HEK293 (cell line): ENCODE measurements at regions not wholly inside any gene's neighbourhood (a gene's known extent, or its start where the extent isn't known, plus 50 kb on each side); places are given as distances from the start of the nearest gene placed in this dataset.

Experiments
- ZNF423 ChIP-seq: fragments of 450-650 bp; formaldehyde crosslinking; IDR thresholded peaks from 2 replicates; pipeline ENCODE4 v1.5.1; 2016; ENCODE audit warnings: missing biosample characterization, missing genetic modification characterization
- ZNF707 ChIP-seq: fragments of 450-650 bp; formaldehyde crosslinking; IDR thresholded peaks from 2 replicates; pipeline ENCODE4 v1.5.1; 2016; ENCODE audit warnings: missing biosample characterization, missing genetic modification characterization
- TF ChIP-seq, protein P1 (sequence below): fragments of 450-650 bp; formaldehyde crosslinking; IDR thresholded peaks from 2 replicates; pipeline ENCODE4 v1.5.1; 2016; ENCODE audit warnings: missing biosample characterization, missing genetic modification characterization
- TF ChIP-seq, protein P2 (sequence below): fragments of 450-650 bp; formaldehyde crosslinking; IDR thresholded peaks from 2 replicates; pipeline ENCODE4 v1.5.1; 2016; ENCODE audit warnings: missing biosample characterization, missing genetic modification characterization
- TF ChIP-seq, protein P3 (sequence below): fragments of 450-650 bp; formaldehyde crosslinking; IDR thresholded peaks from 2 replicates; pipeline ENCODE4 v1.5.1; 2016; ENCODE audit warnings: missing biosample characterization, missing genetic modification characterization
- TF ChIP-seq, protein P4 (sequence below): fragments of 450-650 bp; IDR thresholded peaks from 2 replicates; pipeline ENCODE4 v1.5.1; 2018; ENCODE audit warnings: missing biosample characterization, mild to moderate bottlenecking, missing genetic modification characterization
- TF ChIP-seq, protein P5 (sequence below): fragments of 450-650 bp; formaldehyde crosslinking; IDR thresholded peaks from 2 replicates; pipeline ENCODE4 v1.5.1; 2016; ENCODE audit warnings: missing biosample characterization, missing genetic modification characterization
- TF ChIP-seq, protein P6 (sequence below): fragments of 450-650 bp; IDR thresholded peaks from 2 replicates; pipeline ENCODE4 v1.5.1; 2018; ENCODE audit warnings: missing biosample characterization, missing genetic modification characterization

DNA sequence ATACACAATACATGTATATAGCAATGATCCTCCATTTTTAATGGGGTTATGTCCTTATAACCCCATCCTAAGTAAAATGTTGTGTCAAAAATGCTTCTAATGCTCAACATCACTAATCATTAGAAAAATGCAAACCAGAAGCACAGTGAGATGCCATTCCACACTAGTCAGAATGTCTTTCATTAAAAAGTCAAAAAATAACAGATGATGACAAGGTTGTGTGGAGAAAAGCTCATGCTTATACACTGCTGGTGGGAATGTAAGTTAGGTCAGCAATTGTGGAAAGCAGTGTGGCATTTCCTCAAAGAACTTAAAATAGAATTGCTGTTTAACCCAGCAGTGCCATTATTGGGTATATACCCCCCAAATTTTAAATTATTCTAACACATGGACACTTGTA, 654.9 kb upstream of the CNTNAP5 start:
- TF ChIP-seq, protein P1, sequence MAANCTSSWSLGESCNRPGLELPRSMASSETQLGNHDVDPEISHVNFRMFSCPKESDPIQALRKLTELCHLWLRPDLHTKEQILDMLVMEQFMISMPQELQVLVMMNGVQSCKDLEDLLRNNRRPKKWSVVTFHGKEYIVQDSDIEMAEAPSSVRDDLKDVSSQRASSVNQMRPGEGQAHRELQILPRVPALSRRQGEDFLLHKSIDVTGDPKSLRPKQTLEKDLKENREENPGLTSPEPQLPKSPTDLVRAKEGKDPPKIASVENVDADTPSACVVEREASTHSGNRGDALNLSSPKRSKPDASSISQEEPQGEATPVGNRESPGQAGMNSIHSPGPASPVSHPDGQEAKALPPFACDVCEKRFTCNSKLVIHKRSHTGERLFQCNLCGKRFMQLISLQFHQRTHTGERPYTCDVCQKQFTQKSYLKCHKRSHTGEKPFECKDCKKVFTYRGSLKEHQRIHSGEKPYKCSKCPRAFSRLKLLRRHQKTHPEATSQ: no peak
- TF ChIP-seq, protein P2, sequence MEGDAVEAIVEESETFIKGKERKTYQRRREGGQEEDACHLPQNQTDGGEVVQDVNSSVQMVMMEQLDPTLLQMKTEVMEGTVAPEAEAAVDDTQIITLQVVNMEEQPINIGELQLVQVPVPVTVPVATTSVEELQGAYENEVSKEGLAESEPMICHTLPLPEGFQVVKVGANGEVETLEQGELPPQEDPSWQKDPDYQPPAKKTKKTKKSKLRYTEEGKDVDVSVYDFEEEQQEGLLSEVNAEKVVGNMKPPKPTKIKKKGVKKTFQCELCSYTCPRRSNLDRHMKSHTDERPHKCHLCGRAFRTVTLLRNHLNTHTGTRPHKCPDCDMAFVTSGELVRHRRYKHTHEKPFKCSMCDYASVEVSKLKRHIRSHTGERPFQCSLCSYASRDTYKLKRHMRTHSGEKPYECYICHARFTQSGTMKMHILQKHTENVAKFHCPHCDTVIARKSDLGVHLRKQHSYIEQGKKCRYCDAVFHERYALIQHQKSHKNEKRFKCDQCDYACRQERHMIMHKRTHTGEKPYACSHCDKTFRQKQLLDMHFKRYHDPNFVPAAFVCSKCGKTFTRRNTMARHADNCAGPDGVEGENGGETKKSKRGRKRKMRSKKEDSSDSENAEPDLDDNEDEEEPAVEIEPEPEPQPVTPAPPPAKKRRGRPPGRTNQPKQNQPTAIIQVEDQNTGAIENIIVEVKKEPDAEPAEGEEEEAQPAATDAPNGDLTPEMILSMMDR (tag by site-specific recombination): no peak
- TF ChIP-seq ZNF707 (tag by site-specific recombination) (no peak), ZNF423 (tag by site-specific recombination) (no peak)
- TF ChIP-seq, protein P3, sequence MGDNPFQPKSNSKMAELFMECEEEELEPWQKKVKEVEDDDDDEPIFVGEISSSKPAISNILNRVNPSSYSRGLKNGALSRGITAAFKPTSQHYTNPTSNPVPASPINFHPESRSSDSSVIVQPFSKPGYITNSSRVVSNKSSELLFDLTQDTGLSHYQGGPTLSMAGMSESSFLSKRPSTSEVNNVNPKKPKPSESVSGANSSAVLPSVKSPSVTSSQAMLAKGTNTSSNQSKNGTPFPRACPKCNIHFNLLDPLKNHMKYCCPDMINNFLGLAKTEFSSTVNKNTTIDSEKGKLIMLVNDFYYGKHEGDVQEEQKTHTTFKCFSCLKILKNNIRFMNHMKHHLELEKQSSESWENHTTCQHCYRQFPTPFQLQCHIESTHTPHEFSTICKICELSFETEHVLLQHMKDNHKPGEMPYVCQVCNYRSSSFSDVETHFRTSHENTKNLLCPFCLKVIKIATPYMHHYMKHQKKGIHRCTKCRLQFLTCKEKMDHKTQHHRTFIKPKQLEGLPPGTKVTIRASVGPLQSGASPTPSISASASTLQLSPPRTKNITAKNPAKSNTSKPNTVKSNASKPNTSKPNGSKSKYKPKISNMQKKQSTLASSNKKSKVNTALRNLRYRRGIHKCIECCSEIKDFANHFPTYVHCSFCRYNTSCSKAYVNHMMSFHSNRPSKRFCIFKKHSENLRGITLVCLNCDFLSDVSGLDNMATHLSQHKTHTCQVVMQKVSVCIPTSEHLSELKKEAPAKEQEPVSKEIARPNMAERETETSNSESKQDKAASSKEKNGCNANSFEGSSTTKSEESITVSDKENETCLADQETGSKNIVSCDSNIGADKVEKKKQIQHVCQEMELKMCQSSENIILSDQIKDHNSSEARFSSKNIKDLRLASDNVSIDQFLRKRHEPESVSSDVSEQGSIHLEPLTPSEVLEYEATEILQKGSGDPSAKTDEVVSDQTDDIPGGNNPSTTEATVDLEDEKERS (tag by site-specific recombination): no peak
- TF ChIP-seq, protein P4, sequence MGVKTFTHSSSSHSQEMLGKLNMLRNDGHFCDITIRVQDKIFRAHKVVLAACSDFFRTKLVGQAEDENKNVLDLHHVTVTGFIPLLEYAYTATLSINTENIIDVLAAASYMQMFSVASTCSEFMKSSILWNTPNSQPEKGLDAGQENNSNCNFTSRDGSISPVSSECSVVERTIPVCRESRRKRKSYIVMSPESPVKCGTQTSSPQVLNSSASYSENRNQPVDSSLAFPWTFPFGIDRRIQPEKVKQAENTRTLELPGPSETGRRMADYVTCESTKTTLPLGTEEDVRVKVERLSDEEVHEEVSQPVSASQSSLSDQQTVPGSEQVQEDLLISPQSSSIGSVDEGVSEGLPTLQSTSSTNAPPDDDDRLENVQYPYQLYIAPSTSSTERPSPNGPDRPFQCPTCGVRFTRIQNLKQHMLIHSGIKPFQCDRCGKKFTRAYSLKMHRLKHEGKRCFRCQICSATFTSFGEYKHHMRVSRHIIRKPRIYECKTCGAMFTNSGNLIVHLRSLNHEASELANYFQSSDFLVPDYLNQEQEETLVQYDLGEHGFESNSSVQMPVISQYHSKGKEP (tag by site-specific recombination): no peak
- TF ChIP-seq, protein P5, sequence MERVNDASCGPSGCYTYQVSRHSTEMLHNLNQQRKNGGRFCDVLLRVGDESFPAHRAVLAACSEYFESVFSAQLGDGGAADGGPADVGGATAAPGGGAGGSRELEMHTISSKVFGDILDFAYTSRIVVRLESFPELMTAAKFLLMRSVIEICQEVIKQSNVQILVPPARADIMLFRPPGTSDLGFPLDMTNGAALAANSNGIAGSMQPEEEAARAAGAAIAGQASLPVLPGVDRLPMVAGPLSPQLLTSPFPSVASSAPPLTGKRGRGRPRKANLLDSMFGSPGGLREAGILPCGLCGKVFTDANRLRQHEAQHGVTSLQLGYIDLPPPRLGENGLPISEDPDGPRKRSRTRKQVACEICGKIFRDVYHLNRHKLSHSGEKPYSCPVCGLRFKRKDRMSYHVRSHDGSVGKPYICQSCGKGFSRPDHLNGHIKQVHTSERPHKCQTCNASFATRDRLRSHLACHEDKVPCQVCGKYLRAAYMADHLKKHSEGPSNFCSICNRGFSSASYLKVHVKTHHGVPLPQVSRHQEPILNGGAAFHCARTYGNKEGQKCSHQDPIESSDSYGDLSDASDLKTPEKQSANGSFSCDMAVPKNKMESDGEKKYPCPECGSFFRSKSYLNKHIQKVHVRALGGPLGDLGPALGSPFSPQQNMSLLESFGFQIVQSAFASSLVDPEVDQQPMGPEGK (tag by site-specific recombination): no peak
- TF ChIP-seq, protein P6, sequence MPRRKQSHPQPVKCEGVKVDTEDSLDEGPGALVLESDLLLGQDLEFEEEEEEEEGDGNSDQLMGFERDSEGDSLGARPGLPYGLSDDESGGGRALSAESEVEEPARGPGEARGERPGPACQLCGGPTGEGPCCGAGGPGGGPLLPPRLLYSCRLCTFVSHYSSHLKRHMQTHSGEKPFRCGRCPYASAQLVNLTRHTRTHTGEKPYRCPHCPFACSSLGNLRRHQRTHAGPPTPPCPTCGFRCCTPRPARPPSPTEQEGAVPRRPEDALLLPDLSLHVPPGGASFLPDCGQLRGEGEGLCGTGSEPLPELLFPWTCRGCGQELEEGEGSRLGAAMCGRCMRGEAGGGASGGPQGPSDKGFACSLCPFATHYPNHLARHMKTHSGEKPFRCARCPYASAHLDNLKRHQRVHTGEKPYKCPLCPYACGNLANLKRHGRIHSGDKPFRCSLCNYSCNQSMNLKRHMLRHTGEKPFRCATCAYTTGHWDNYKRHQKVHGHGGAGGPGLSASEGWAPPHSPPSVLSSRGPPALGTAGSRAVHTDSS (tag by site-specific recombination): no peak
